CD4-positive, alpha-beta T cell treated with Interleukin-12 subunit alpha and Interleukin-12 subunit beta, for 1 hour (primary cell): ENCODE measurements at regions not wholly inside any gene's neighbourhood (a gene's known extent, or its start where the extent isn't known, plus 50 kb on each side); places are given as distances from the start of the nearest gene placed in this dataset.

ENCODE experiments used
- DNase-seq: peaks from one replicate; pipeline ENCODE4 v3.0.0-alpha.2; 2020

GRCh38 chr1:4404854-4405590 lies 249.4 kb upstream of the AJAP1 start:
- DNase-seq, result no peak

- DNase-seq, result no peak
Observed at GRCh38 chr1:4407851-4408250, 246.6 kb upstream of the AJAP1 start.

GRCh38 chr1:4408380-4408779 lies 246.0 kb upstream of the AJAP1 start:
- DNase-seq, result no peak

GRCh38 chr1:4411862-4412261 lies 242.5 kb upstream of the AJAP1 start:
- no peak for DNase-seq

- no peak for DNase-seq
Observed at GRCh38 chr1:4415476-4415875, 238.9 kb upstream of the AJAP1 start.

GRCh38 chr1:4416189-4416588 lies 238.2 kb upstream of the AJAP1 start:
- no peak for DNase-seq

GRCh38 chr1:4418021-4418420 lies 236.4 kb upstream of the AJAP1 start:
- no peak for DNase-seq

- no peak for DNase-seq
Observed at GRCh38 chr1:4421986-4422385, 232.4 kb upstream of the AJAP1 start.

- DNase-seq, result no peak
Observed at GRCh38 chr1:4422504-4423289, 231.7 kb upstream of the AJAP1 start.

- DNase-seq, result no peak
Observed at GRCh38 chr1:4424254-4424653, 230.2 kb upstream of the AJAP1 start.

GRCh38 chr1:4424766-4425165 lies 229.6 kb upstream of the AJAP1 start:
- no peak for DNase-seq

GRCh38 chr1:4425892-4426291 lies 228.5 kb upstream of the AJAP1 start:
- no peak for DNase-seq

GRCh38 chr1:4428711-4429110 lies 225.7 kb upstream of the AJAP1 start:
- DNase-seq, result no peak

GRCh38 chr1:4430406-4431365 lies 223.7 kb upstream of the AJAP1 start:
- no peak for DNase-seq

GRCh38 chr1:4431491-4431890 lies 222.9 kb upstream of the AJAP1 start:
- DNase-seq, result no peak

GRCh38 chr1:4433075-4433474 lies 221.3 kb upstream of the AJAP1 start:
- DNase-seq, result no peak

- no peak for DNase-seq
Observed at GRCh38 chr1:4444086-4444485, 210.3 kb upstream of the AJAP1 start.

- DNase-seq, result no peak
Observed at GRCh38 chr1:4447778-4448420, 206.5 kb upstream of the AJAP1 start.

GRCh38 chr1:4449972-4450371 lies 204.4 kb upstream of the AJAP1 start:
- DNase-seq, result no peak

- DNase-seq, result no peak
Observed at GRCh38 chr1:4452701-4453100, 201.7 kb upstream of the AJAP1 start.

GRCh38 chr1:4460052-4460451 lies 194.4 kb upstream of the AJAP1 start:
- DNase-seq, result no peak

- DNase-seq, result no peak
Observed at GRCh38 chr1:4460651-4461050, 193.8 kb upstream of the AJAP1 start.
